ENCODE measurements at regions not wholly inside any gene's neighbourhood (a gene's known extent, or its start where the extent isn't known, plus 50 kb on each side); places are given as distances from the start of the nearest gene placed in this dataset.

DNA sequence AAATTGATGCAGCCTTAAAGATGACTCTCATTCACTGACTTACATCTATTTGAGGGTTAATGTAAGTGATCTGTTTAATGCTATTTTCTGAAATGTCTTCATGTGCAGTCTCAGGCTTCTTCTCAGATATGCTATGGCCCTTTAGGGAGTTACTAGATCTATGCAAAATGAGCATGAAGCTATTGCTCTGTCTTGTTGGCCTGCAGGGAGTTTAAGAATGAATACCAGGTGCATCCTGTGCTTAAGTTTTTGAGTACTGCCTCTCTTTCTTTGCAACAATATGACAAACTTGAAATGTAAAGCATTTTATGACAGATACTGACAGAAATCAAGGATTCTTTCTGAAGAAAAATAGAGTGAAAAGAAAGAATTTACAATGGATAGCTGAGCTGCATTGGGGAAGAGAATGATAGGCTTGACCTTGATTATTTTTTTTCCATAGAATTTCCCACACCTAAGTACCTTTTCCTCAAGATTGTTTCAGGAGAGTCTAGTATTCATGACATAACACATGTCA, 1058.3 kb upstream of the TMEFF2 start:
- H3K4me3 Mint-ChIP-seq, result no peak overlapping the region
- H3K27ac Mint-ChIP-seq, result no peak overlapping the region
- ChIA-PET CTCF (no interaction called here), POLR2A (no interaction called here)
- peaks cover 9% of the 10 kb centered on the region; the same call in 1 of the 2 replicates for H3K27me3 Mint-ChIP-seq (ENCODE audit: low read depth)
- no peak for ATAC-seq
- DNase-seq (ENCODE audit: low spot score), result no peak
- H3K4me1 Mint-ChIP-seq, result peaks cover 16% of the 10 kb centered on the region
- no peak for TF ChIP-seq NR1H2 (CRISPR knock-in tag; IDR thresholded peaks at IDR 0.05)
- TF ChIP-seq, protein P1, sequence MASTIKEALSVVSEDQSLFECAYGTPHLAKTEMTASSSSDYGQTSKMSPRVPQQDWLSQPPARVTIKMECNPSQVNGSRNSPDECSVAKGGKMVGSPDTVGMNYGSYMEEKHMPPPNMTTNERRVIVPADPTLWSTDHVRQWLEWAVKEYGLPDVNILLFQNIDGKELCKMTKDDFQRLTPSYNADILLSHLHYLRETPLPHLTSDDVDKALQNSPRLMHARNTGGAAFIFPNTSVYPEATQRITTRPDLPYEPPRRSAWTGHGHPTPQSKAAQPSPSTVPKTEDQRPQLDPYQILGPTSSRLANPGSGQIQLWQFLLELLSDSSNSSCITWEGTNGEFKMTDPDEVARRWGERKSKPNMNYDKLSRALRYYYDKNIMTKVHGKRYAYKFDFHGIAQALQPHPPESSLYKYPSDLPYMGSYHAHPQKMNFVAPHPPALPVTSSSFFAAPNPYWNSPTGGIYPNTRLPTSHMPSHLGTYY (CRISPR knock-in tag; IDR thresholded peaks at IDR 0.05), result no peak
- no peak for TF ChIP-seq ZNF232 (CRISPR knock-in tag; IDR thresholded peaks at IDR 0.05)
- TF ChIP-seq ZBTB21 (CRISPR knock-in tag; IDR thresholded peaks at IDR 0.05; ENCODE audit: borderline replicate concordance), result no peak
- no peak for TF ChIP-seq TEAD1 (CRISPR knock-in tag; IDR thresholded peaks at IDR 0.05)
- no peak for TF ChIP-seq NFE2L1 (CRISPR knock-in tag; IDR thresholded peaks at IDR 0.05)
- TF ChIP-seq, protein P2, sequence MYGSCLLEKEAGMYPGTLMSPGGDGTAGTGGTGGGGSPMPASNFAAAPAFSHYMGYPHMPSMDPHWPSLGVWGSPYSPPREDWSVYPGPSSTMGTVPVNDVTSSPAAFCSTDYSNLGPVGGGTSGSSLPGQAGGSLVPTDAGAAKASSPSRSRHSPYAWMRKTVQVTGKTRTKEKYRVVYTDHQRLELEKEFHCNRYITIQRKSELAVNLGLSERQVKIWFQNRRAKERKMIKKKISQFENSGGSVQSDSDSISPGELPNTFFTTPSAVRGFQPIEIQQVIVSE (CRISPR knock-in tag; IDR thresholded peaks at IDR 0.05; ENCODE audit: borderline replicate concordance), result no peak
- TF ChIP-seq, protein P3, sequence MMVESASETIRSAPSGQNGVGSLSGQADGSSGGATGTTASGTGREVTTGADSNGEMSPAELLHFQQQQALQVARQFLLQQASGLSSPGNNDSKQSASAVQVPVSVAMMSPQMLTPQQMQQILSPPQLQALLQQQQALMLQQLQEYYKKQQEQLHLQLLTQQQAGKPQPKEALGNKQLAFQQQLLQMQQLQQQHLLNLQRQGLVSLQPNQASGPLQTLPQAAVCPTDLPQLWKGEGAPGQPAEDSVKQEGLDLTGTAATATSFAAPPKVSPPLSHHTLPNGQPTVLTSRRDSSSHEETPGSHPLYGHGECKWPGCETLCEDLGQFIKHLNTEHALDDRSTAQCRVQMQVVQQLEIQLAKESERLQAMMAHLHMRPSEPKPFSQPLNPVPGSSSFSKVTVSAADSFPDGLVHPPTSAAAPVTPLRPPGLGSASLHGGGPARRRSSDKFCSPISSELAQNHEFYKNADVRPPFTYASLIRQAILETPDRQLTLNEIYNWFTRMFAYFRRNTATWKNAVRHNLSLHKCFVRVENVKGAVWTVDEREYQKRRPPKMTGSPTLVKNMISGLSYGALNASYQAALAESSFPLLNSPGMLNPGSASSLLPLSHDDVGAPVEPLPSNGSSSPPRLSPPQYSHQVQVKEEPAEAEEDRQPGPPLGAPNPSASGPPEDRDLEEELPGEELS (CRISPR knock-in tag; IDR thresholded peaks at IDR 0.05), result no peak
- no peak for TF ChIP-seq ZNF396 (CRISPR knock-in tag; IDR thresholded peaks at IDR 0.05; ENCODE audit: borderline replicate concordance)
- TF ChIP-seq, protein P4, sequence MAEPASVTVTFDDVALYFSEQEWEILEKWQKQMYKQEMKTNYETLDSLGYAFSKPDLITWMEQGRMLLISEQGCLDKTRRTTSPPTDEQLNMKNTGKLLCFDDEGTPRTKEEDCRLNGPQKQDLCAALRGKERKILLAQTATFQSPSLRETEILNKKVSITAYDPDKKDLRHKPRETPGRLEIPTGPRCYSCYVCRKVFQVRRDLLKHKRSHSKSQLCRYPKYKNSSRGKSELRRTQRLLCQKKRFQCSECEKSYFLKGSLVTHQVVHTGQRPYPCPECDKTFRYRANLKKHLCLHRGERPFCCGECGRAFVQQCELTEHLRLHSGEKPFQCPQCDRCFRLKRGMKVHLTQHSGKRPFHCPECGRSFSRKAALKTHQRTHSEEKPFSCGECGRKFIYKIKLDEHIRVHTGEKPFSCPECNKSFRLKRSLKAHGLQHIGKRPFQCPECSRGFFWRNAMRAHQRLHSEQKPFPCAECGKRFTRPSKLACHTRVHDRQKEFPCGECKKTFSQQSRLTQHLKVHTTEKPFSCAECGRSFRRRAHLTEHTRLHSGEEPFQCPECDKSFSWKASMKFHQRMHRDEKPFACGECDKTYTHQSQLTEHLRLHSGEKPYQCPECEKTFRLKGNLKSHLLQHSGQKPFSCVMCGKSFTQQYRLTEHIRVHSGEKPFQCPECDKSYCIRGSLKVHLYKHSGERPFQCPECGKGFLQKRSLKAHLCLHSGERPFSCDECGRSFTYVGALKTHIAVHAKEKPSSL (CRISPR knock-in tag; conservative IDR thresholded peaks at IDR 0.05), result no peak
- TF ChIP-seq, protein P5, sequence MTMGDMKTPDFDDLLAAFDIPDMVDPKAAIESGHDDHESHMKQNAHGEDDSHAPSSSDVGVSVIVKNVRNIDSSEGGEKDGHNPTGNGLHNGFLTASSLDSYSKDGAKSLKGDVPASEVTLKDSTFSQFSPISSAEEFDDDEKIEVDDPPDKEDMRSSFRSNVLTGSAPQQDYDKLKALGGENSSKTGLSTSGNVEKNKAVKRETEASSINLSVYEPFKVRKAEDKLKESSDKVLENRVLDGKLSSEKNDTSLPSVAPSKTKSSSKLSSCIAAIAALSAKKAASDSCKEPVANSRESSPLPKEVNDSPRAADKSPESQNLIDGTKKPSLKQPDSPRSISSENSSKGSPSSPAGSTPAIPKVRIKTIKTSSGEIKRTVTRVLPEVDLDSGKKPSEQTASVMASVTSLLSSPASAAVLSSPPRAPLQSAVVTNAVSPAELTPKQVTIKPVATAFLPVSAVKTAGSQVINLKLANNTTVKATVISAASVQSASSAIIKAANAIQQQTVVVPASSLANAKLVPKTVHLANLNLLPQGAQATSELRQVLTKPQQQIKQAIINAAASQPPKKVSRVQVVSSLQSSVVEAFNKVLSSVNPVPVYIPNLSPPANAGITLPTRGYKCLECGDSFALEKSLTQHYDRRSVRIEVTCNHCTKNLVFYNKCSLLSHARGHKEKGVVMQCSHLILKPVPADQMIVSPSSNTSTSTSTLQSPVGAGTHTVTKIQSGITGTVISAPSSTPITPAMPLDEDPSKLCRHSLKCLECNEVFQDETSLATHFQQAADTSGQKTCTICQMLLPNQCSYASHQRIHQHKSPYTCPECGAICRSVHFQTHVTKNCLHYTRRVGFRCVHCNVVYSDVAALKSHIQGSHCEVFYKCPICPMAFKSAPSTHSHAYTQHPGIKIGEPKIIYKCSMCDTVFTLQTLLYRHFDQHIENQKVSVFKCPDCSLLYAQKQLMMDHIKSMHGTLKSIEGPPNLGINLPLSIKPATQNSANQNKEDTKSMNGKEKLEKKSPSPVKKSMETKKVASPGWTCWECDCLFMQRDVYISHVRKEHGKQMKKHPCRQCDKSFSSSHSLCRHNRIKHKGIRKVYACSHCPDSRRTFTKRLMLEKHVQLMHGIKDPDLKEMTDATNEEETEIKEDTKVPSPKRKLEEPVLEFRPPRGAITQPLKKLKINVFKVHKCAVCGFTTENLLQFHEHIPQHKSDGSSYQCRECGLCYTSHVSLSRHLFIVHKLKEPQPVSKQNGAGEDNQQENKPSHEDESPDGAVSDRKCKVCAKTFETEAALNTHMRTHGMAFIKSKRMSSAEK (CRISPR knock-in tag; IDR thresholded peaks at IDR 0.05; ENCODE audit: borderline replicate concordance), result no peak
- no peak for TF ChIP-seq ZNF416 (CRISPR knock-in tag; IDR thresholded peaks at IDR 0.05)
- H3K9me3 Mint-ChIP-seq, result peaks cover 4% of the 10 kb centered on the region; the same call in 1 of the 2 replicates
- no peaks in the 10 kb centered on the region for H3K36me3 Mint-ChIP-seq

DNA sequence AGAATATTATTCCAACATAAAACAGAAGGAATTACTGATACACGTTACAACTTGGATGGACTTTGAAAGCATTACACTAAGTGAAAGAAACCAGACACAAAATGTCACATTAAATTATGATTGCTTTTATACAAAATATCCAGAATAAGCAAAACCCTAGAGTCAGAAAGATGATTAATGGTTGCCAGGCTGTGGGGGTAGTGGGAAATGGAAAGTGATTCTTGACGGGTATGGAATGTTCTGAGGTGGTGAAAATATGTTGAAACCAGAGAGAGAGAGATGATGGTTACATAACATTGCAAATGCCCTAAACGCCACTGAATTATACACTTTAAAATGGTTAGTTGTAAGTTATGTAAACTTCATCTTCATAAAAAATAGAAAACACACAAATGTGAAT, 1057.2 kb upstream of the TMEFF2 start:
- no peak overlapping the region for H3K27ac Mint-ChIP-seq
- H3K4me1 Mint-ChIP-seq, result peaks cover 14% of the 10 kb centered on the region
- POLR2A ChIA-PET, result no interaction called here
- ATAC-seq, result no peak
- peaks cover 4% of the 10 kb centered on the region; the same call in 1 of the 2 replicates for H3K9me3 Mint-ChIP-seq
- H3K36me3 Mint-ChIP-seq, result no peaks in the 10 kb centered on the region
- no peak overlapping the region for H3K4me3 Mint-ChIP-seq
- DNase-seq (ENCODE audit: low spot score), result no peak
- H3K27me3 Mint-ChIP-seq (ENCODE audit: low read depth), result peaks cover 9% of the 10 kb centered on the region; the same call in 1 of the 2 replicates
- CTCF ChIA-PET, result no interaction called here
- TF ChIP-seq, protein P6, sequence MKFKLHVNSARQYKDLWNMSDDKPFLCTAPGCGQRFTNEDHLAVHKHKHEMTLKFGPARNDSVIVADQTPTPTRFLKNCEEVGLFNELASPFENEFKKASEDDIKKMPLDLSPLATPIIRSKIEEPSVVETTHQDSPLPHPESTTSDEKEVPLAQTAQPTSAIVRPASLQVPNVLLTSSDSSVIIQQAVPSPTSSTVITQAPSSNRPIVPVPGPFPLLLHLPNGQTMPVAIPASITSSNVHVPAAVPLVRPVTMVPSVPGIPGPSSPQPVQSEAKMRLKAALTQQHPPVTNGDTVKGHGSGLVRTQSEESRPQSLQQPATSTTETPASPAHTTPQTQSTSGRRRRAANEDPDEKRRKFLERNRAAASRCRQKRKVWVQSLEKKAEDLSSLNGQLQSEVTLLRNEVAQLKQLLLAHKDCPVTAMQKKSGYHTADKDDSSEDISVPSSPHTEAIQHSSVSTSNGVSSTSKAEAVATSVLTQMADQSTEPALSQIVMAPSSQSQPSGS (CRISPR knock-in tag; IDR thresholded peaks at IDR 0.05; ENCODE audit: borderline replicate concordance, low read depth), result no peak
- TF ChIP-seq CREB1 (CRISPR knock-in tag; IDR thresholded peaks at IDR 0.05) (no peak), MYBL2 (CRISPR knock-in tag; IDR thresholded peaks at IDR 0.05) (no peak), ETV6 (CRISPR knock-in tag; IDR thresholded peaks at IDR 0.05) (no peak), KAT7 (CRISPR knock-in tag; IDR thresholded peaks at IDR 0.05; ENCODE audit: borderline replicate concordance) (no peak), NFYB (CRISPR knock-in tag; conservative IDR thresholded peaks at IDR 0.05; ENCODE audit: low read depth) (no peak), SMAD4 (CRISPR knock-in tag; IDR thresholded peaks at IDR 0.05) (no peak)
- TF ChIP-seq, protein P7, sequence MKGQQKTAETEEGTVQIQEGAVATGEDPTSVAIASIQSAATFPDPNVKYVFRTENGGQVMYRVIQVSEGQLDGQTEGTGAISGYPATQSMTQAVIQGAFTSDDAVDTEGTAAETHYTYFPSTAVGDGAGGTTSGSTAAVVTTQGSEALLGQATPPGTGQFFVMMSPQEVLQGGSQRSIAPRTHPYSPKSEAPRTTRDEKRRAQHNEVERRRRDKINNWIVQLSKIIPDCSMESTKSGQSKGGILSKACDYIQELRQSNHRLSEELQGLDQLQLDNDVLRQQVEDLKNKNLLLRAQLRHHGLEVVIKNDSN (CRISPR knock-in tag; IDR thresholded peaks at IDR 0.05), result no peak
- TF ChIP-seq, protein P8, sequence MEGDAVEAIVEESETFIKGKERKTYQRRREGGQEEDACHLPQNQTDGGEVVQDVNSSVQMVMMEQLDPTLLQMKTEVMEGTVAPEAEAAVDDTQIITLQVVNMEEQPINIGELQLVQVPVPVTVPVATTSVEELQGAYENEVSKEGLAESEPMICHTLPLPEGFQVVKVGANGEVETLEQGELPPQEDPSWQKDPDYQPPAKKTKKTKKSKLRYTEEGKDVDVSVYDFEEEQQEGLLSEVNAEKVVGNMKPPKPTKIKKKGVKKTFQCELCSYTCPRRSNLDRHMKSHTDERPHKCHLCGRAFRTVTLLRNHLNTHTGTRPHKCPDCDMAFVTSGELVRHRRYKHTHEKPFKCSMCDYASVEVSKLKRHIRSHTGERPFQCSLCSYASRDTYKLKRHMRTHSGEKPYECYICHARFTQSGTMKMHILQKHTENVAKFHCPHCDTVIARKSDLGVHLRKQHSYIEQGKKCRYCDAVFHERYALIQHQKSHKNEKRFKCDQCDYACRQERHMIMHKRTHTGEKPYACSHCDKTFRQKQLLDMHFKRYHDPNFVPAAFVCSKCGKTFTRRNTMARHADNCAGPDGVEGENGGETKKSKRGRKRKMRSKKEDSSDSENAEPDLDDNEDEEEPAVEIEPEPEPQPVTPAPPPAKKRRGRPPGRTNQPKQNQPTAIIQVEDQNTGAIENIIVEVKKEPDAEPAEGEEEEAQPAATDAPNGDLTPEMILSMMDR (IDR thresholded peaks at IDR 0.05), result no peak

All from WTC11 (cell line).